Coronary artery (tissue), 2 donors: ENCODE measurements at regions not wholly inside any gene's neighbourhood (a gene's known extent, or its start where the extent isn't known, plus 50 kb on each side); places are given as distances from the start of the nearest gene placed in this dataset.

ENCODE experiments used
- DNase-seq: peaks from one replicate; pipeline ENCODE4 v3.0.0-alpha.2; 2017; ENCODE audit warnings: low spot score
- H3K27ac ChIP-seq, 2 donors: fragments of 200-600 bp; sonication (generic); one replicate each; pipeline ENCODE4 v1.5.1; 2016 to 2019
- H3K4me3 ChIP-seq: fragments of 200-600 bp; sonication (generic); 2 replicates; pipeline ENCODE4 v1.5.1; 2016; ENCODE audit warnings: mild to moderate bottlenecking, moderate library complexity
- TF ChIP-seq, protein P1 (sequence below): fragments of 200-600 bp; sonication (generic); IDR thresholded peaks from one replicate; pipeline ENCODE4 v1.5.1; 2019; ENCODE audit warnings: antibody characterized with exemption

- no peak overlapping the region for H3K27ac ChIP-seq
- no peak overlapping the region for H3K4me3 ChIP-seq
- DNase-seq, result no peak
- TF ChIP-seq, protein P1, sequence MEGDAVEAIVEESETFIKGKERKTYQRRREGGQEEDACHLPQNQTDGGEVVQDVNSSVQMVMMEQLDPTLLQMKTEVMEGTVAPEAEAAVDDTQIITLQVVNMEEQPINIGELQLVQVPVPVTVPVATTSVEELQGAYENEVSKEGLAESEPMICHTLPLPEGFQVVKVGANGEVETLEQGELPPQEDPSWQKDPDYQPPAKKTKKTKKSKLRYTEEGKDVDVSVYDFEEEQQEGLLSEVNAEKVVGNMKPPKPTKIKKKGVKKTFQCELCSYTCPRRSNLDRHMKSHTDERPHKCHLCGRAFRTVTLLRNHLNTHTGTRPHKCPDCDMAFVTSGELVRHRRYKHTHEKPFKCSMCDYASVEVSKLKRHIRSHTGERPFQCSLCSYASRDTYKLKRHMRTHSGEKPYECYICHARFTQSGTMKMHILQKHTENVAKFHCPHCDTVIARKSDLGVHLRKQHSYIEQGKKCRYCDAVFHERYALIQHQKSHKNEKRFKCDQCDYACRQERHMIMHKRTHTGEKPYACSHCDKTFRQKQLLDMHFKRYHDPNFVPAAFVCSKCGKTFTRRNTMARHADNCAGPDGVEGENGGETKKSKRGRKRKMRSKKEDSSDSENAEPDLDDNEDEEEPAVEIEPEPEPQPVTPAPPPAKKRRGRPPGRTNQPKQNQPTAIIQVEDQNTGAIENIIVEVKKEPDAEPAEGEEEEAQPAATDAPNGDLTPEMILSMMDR, result no peak
These were observed 117.2 kb downstream of the IPO8 start for GRCh38 chr12:30578426-30578825.

GRCh38 chr12:30573145-30573544 lies 122.5 kb downstream of the IPO8 start:
- no peak for DNase-seq
- Histone ChIP-seq H3K4me3 (no peak overlapping the region), H3K27ac (no peak overlapping the region)
- TF ChIP-seq, protein P1, result no peak

GRCh38 chr12:30570211-30570890 lies 125.3 kb downstream of the IPO8 start:
- DNase-seq, result no peak
- H3K4me3 ChIP-seq, result no peak overlapping the region
- TF ChIP-seq, protein P1, result no peak
- H3K27ac ChIP-seq, result no peak overlapping the region

DNA sequence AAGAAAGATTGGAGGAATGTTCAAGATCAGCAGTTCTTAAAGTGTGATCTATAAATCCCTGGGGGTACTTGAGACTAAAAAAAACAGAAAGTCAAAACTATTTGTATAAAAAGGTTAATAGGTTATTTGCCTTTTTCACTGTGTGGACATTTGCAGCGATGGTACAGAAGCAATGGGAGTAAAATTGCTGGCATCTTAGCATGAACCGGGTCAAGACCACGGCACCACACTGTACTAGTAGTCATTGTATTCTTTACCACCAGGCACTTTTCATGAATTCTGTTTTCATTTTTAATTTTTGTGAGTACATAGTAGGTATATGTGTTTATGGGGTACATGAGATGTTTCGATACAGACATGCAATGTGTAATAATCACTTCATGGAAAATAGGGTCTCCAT lies 126.2 kb downstream of the IPO8 start:
- TF ChIP-seq, protein P1, result no peak
- Histone ChIP-seq H3K4me3 (no peak overlapping the region), H3K27ac (no peak overlapping the region)
- DNase-seq, result no peak

DNA sequence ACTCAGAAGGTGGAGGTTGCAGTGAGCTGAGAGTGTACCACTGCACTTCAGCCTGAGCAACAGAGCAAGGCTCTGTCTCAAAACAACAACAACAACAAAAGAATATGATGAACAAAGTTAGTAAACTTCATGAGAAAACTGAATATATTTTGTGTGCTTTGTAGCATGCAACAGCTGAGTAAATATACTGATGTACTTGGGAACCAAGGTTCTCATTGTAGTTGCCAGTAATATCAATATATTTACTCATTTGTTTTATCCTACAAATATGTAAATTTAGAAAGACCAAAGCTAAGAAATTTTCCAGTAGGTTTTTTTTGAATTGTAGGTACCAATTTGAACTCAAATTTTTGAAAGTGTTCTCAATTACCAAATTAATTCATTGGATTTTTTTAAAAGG lies 127.2 kb downstream of the IPO8 start:
- no peak for DNase-seq
- TF ChIP-seq, protein P1, result no peak
- Histone ChIP-seq H3K27ac (no peak overlapping the region), H3K4me3 (no peak overlapping the region)

DNA sequence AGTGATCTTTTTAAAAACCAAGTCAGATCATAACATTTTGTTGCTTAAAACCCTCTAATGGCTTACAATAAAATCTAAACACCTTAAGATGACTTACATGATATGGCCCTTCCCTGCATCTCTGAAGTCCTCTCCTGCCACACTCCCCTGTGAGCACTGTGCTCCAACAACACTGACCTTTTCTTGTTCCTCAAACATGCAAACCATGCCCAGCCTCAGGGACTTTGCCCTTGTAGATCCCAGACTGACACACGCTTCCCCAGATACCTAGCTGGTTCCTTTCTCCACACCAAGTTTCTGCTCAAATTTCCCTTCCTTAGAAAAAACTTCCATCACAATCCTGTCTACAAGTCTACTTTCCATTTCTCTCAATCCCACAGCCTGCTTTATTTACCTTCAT lies 128.6 kb downstream of the IPO8 start:
- H3K27ac ChIP-seq, result no peak overlapping the region
- H3K4me3 ChIP-seq, result no peak overlapping the region
- TF ChIP-seq, protein P1, result no peak
- no peak for DNase-seq

- no peak for DNase-seq
- Histone ChIP-seq H3K27ac (no peak overlapping the region), H3K4me3 (no peak overlapping the region)
- TF ChIP-seq, protein P1, result no peak
These were observed 131.3 kb downstream of the IPO8 start for GRCh38 chr12:30564394-30564793.
